ENCODE measurements at regions not wholly inside any gene's neighbourhood (a gene's known extent, or its start where the extent isn't known, plus 50 kb on each side); places are given as distances from the start of the nearest gene placed in this dataset.

DNA sequence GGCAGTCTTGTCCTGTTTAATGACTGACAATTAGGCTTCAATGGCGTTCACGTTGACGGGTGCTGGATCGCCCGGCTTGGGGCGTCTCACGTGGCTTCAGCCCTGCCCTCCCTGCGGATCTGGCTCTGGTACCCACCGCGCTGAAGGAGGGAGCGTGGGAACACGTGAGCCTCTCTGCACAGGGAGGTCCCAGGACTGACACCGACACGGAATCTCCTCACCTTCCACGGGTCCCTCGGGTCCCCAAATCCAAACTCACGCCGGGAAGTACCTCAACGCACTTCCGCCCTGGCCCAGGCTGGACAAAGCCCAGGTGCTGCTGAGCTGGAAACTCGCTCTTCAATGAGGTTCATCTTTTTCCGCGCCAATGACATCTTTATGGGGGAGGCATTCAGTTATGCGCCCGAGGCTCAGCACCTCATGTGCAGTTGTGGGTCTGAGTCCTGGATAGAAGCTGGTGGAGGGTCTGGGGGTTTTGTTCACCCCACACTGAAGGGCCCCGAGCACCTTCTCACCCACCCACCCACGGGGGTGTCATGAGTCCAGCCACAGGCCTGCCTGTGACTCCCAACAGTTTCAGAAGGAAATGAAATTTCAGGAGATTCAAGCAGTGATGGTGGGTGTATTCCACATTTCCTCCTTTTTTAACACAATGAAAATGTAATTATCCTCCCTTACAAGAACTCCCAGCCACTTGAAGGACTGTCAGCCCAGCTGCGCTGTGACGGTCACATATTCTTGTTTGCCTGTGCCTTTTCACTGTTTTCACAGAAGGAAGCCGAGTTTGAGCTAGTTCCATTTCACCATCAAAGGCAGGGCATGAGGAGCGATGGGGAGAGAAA lies 251.7 kb upstream of the SFSWAP start:
- Histone ChIP-seq H3K27me3 (ENCODE audit: control insufficient read depth, insufficient read depth, low read length) (no peaks in the 10 kb centered on the region), H3K4me3 (ENCODE audit: low read depth, low read length) (no peak overlapping the region), H3K36me3 (ENCODE audit: control insufficient read depth, insufficient read depth, low read length) (no peaks in the 10 kb centered on the region)
- TF ChIP-seq, protein P1, sequence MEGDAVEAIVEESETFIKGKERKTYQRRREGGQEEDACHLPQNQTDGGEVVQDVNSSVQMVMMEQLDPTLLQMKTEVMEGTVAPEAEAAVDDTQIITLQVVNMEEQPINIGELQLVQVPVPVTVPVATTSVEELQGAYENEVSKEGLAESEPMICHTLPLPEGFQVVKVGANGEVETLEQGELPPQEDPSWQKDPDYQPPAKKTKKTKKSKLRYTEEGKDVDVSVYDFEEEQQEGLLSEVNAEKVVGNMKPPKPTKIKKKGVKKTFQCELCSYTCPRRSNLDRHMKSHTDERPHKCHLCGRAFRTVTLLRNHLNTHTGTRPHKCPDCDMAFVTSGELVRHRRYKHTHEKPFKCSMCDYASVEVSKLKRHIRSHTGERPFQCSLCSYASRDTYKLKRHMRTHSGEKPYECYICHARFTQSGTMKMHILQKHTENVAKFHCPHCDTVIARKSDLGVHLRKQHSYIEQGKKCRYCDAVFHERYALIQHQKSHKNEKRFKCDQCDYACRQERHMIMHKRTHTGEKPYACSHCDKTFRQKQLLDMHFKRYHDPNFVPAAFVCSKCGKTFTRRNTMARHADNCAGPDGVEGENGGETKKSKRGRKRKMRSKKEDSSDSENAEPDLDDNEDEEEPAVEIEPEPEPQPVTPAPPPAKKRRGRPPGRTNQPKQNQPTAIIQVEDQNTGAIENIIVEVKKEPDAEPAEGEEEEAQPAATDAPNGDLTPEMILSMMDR (IDR thresholded peaks at IDR 0.05; ENCODE audit: insufficient read depth, low read depth, low read length) = no peak
- CTCF ChIA-PET = no interaction called here
- no peak for DNase-seq (ENCODE audit: low read depth)
- POLR2A ChIA-PET = no interaction called here

GRCh38 chr12:131459773-131460365 lies 251.0 kb upstream of the SFSWAP start:
- no peak overlapping the region for H3K4me3 ChIP-seq (ENCODE audit: low read depth, low read length)
- TF ChIP-seq, protein P1 (IDR thresholded peaks at IDR 0.05; ENCODE audit: insufficient read depth, low read depth, low read length) = no peak
- H3K27me3 ChIP-seq (ENCODE audit: control insufficient read depth, insufficient read depth, low read length) = no peaks in the 10 kb centered on the region
- H3K36me3 ChIP-seq (ENCODE audit: control insufficient read depth, insufficient read depth, low read length) = no peaks in the 10 kb centered on the region
- ChIA-PET POLR2A (no interaction called here), CTCF (no interaction called here)
- no peak for DNase-seq (ENCODE audit: low read depth)

DNA sequence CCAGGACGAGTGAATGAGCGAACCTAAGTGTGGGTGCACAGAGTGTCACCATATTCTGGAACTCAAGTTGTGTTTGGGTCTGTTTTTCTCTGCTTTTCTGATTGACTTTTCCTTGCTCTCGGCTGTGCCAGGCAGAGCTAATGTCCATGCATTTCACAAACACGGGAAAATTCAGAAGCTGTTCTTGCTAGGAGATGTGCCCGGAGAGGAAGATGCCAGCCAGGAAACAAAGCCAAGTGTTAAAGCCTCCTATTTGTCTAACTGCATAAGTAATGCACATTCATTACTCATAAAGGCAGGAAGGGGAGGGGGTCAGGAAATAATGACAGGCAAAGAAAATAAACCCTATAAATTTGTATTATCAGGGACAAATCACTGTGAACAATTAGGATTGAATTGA lies 250.4 kb upstream of the SFSWAP start:
- H3K4me3 ChIP-seq (ENCODE audit: low read depth, low read length) = no peak overlapping the region
- TF ChIP-seq, protein P1 (IDR thresholded peaks at IDR 0.05; ENCODE audit: insufficient read depth, low read depth, low read length) = no peak
- H3K36me3 ChIP-seq (ENCODE audit: control insufficient read depth, insufficient read depth, low read length) = no peaks in the 10 kb centered on the region
- ChIA-PET CTCF (no interaction called here), POLR2A (no interaction called here)
- no peaks in the 10 kb centered on the region for H3K27me3 ChIP-seq (ENCODE audit: control insufficient read depth, insufficient read depth, low read length)
- no peak for DNase-seq (ENCODE audit: low read depth)

DNA sequence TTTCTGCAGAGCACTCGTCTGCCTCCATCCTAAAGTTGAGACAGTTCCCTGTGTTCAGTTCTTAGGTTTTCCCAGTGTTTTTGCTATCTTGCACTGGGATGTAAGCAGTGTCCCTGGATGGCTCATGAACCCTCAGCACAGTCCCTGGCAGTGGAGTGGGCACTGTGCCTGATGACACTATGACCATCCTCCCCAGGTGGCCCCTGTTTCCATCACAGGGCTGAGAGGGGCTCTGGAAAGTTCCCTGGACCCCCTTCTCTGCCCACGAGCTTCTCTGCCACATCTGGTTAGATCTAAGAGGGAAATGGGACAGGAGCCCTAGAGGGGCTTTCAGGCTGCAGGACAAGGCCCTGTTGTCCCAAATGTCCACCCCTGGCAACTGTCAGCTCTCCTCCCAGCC lies 249.8 kb upstream of the SFSWAP start:
- ChIA-PET CTCF (no interaction called here), POLR2A (no interaction called here)
- TF ChIP-seq, protein P1 (IDR thresholded peaks at IDR 0.05; ENCODE audit: insufficient read depth, low read depth, low read length) = no peak
- Histone ChIP-seq H3K27me3 (ENCODE audit: control insufficient read depth, insufficient read depth, low read length) (no peaks in the 10 kb centered on the region), H3K36me3 (ENCODE audit: control insufficient read depth, insufficient read depth, low read length) (no peaks in the 10 kb centered on the region), H3K4me3 (ENCODE audit: low read depth, low read length) (no peak overlapping the region)
- DNase-seq (ENCODE audit: low read depth) = no peak

DNA sequence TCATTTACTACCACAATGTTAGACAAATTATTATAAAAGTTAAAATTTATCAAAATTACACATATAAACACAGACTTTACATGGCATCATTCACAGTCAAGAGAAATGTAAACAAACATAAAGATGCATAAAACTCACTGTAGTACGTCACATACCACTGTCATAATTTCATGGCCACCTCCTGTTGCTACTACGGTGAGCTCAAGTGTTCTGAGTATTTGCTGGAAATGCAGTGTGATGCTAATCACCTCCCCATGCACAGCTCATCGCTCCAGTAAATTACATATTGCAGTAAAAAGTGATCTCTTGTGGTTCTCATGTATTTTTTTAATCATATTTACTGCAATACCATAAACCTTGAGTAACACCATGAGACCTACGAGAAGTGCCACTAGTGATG lies 247.7 kb upstream of the SFSWAP start:
- TF ChIP-seq, protein P1 (IDR thresholded peaks at IDR 0.05; ENCODE audit: insufficient read depth, low read depth, low read length) = no peak
- ChIA-PET POLR2A (no interaction called here), CTCF (no interaction called here)
- Histone ChIP-seq H3K36me3 (ENCODE audit: control insufficient read depth, insufficient read depth, low read length) (no peaks in the 10 kb centered on the region), H3K4me3 (ENCODE audit: low read depth, low read length) (no peak overlapping the region), H3K27me3 (ENCODE audit: control insufficient read depth, insufficient read depth, low read length) (no peaks in the 10 kb centered on the region)
- DNase-seq (ENCODE audit: low read depth) = no peak
